GM19035 (cell line): ENCODE measurements at regions not wholly inside any gene's neighbourhood (a gene's known extent, or its start where the extent isn't known, plus 50 kb on each side); places are given as distances from the start of the nearest gene placed in this dataset.

Experiments
- ATAC-seq: cut with Tn5 transposase; IDR thresholded peaks from one replicate; pipeline ENCODE4 v1.9.1; 2021; ENCODE audit not compliant: unreplicated experiment

DNA sequence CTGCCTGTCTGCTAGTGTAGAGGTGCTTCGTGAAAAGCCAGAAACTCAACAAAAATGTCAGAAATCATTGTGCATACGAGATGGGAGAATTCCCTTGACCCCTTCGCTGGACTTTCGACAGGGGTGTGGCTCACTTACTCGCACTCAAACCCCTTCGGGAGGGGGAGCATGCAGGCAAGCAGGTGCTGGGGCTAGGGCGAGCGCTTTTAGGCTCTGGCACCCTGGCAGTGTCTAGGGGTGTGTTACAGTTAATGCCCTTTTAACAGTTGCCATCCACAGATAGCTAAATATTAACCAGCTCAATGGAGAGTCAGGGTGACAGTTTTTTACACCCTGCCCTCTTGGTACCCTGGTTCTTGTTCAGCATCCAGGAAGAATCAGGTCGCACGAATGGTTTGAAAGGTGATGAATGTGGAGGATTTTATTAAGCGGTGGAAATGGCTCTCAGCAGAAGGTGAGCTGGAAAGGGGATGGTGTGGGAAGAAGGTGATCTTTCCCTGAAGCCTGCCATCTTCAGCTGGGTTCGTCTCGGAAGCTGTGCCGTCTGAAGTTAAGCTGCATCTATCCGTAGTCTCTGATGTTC, 59.6 kb upstream of the SHANK2 start:
- ATAC-seq: no peak

DNA sequence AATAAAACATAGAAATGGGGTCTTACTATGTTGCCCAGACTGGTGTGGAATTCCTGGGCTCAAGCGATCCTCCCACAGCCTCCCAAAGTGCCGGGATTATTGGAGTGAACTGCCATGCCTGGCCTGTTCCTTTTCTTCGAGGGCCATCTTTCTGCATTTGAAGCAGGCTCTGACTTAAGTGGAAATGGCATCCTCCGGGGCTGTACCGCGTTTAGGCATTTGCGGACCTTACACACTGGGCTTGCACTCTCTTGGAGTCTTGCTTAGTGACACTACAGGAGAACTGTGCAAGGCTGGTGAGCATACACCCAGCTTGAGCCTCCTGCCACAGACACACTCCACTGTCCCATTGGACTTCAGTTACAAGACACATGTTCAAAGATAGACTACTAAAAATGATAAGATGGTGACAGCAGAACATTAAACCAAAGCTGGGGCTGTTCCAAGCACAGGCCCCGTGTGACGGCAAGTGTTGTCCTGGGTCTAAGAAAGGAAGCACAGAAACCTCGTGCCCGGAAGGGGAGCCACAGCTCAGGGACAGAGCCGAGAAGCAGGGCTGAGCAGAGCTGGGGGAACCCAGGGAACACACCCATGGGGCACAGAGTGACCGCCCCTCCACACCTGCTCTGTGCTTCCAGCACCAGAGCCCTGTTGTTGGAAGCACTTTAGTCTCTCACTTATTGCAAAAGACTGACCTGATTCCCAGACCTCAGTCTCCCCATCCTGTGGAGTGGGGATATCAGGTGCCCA, 59.0 kb upstream of the SHANK2 start:
- ATAC-seq: no peak

DNA sequence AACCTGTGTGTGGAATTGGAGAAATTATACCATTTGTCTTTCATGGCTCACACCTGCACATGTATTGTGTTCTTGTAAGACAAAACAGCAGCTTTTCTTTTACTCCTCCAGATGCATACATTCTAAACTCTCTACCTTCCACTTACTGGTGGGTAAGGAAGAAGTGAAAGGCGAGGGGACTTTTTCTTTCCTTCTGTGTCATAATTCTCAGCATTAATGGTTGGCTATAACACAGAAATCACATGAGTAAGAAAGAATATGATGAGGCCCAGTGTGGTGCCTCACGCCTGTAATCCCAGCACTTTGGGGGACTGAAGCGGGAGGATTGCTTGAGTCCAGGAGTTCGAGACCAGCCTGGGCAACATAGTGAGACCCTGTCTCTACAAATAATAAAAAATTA, 57.8 kb upstream of the SHANK2 start:
- ATAC-seq: no peak

DNA sequence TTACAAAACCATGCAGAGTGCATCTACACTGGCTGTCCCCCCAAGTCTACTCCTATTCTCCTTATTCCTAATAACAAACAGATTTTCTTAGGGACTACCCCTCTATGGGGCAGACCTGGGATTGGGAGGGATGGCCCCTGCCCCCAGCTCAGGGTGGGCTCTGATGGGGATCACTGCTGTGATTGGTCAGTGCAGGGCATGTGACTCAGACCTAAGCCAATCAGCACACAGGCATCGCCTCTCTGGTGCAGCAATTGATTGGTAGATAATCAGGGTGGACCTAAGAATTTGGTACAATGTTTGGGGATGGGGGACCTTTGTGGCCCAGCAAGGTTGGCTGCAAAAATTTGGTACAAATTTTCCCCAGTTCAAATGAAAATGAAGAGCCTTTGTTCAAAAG, 57.2 kb upstream of the SHANK2 start:
- no peak for ATAC-seq

DNA sequence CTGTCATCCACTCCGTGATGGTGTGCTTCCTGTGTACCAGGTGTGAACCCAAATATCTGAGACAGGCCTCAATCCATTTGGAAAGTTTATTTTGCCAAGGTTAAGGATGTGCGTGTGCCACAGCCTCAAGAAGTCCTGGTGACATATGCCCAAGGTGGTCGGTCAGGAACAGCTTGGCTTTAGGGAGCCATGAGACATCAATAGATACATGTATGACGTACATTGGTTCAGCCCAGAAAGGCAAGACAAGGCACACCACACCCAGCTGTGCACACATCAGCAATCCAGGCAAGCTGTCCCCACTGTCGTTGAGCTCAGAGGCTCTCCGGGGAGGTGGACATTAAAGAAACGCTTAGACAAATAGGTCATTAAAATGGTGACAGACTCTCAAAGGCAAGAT, 56.8 kb upstream of the SHANK2 start:
- no peak for ATAC-seq

DNA sequence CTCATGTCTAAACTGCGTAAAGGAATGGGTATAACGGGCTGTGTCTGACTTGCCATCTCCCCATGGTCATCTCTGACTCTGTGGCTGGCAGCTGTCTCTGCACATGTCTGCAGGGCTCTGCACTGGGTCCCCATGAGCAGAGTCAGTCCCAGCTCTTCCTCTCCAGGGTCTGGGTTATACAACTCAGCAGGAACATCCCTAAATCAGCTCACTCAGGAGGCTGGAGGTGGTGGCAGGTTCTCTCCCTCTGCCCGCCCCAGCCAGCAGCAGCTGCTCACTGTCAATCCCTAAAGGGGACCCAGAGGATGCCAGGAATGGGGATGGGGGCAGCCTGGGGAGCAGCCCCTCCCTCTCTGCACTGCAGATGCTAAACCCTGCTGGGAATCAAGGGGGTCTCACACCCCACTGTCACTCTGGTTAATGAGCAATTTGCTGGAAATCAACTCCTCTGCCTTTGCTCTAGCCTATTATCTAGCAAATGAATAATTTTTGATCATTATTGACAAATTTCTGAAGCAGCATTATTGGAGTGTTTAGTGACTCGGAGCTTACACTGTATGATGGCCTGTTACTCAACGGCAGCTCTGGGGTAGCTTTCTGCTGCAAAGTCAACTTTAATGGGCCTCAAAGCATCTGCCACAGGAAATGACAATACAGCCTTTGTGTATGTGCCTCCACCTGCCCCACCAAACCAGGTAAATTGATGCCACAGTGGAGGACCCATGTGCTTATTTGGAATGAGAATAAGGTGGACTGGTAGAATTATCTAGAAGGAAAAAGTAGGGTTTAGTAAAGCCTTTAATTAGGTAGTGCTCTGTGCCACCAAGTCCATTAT, 55.7 kb upstream of the SHANK2 start:
- no peak for ATAC-seq

DNA sequence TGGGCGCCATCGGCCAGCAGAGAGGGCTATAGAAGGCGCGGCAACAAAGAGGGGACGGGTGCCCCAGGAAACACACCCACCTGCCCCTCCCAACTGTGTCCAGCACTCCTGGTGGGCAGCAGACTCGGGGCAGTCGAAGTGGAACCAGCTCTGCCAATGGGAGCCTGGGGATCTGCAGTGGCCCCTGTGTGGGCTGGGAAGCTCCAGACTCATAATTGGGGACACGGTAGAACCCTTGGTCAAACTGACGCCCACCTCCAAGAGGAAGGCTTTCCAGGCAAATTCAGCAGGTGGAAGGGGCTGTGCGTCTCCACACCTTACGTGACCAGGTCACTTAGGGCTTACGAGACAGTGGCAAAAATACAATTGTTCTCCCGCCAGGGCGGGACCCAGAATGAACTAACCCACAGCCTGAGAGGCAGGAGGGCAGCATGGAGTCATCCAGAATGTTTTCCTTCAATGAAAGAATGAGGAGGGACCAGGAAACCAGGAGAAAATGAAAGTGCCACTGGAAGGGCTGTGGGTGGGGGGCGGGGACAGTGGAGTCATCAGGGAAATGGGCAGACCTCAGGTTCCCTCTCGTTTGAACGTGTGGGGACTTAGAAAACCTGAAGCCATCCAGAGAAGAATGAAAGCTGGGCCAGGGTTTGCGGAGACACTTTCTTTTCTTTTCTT, 53.2 kb upstream of the SHANK2 start:
- no peak for ATAC-seq

DNA sequence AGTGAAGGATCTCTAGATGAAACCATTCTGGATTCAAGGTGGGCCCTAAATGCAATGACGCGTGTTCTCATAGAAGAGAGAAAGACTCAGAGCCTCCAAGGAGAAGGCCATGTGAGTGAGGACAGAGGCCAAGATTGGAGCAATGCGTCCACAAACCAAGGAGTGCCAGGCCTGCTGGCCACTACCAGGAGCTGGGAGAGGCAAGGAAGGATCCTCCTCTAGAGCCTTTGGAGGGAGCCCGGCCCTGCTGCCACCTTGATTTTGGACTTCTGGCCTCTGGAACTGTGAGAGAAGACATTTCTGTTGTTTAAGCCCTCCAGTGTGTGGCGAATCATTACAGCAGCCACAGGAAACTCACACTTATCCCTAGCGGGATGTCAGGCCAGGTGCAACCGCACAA, 52.7 kb upstream of the SHANK2 start:
- ATAC-seq: no peak

DNA sequence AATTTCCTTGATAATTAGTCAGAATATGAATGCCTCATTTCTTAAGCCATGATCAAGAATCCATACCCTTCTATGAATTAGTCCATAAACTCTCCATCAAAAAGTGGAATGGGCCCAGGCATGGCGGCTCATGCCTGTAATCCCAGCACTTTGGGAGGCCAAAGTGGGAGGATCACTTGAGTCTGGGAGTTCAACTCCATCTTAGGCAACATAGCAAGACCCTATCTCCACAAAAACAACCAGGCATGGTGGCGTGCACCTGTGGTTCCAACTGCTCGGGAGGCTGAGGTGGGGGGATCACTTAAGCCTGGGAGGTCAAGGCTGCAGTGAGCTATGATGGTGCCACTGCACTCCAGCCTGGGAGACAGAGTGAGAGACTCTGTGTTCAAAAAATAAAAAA, 52.1 kb upstream of the SHANK2 start:
- no peak for ATAC-seq

DNA sequence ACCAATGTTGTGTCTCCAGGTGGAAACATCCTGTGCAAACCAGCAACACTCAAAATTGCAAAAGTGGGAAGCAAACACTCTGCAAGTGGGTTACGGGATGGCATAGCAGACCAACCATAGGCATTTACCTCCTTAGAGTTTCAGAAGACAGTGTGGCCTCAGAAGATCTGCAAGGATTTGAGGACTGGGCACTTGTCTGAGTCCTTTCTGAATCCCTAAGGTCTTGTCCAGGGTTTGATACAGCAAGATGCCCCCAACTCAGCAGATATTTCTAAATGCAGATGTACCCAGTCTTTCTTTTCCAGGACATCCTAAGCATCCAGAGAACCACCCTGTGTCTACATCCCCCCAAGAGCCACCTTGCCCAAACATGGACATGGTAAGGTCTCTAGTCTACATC, 51.7 kb upstream of the SHANK2 start:
- ATAC-seq: no peak

DNA sequence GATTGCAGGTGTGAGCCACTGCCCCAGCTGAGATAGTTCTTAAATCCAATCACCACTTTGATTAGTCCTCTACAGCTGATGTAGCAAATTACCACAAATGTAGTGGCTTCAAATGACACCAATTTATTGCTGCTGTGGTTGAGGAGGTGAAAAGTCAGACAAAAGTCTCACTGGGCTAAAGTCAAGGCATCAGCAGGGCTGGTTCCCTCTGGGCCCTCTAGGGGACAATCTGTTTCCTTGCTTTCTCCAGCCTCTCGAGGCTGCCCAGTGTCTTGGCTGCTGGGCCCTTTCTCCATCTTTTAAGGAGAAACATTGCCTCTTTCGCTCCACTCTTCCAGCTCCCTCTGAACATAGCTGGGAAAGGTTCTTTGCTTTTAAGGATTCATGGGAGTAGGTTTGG, 50.5 kb upstream of the SHANK2 start:
- no peak for ATAC-seq

DNA sequence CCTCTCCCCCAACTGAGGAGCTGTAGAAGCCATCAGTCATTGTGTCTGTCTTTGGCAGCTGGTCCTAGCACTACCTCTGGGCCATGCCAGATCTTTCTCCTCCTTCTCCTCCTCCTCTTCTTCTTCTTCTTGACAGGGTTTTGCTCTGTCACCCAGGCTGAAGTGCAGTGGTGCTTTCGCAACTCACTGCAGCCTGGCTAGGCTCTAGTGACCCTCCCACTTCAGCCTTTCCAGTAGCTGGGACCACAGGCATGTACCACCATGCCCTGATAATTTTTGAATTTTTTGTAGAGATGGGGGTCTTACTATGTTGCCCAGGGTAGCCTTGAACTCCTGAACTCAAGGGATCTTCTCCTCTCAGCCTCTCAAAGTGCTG, 50.1 kb upstream of the SHANK2 start:
- ATAC-seq: no peak
